HEK293 (cell line): ENCODE measurements at regions not wholly inside any gene's neighbourhood (a gene's known extent, or its start where the extent isn't known, plus 50 kb on each side); places are given as distances from the start of the nearest gene placed in this dataset.

Source experiments
- CTCF ChIP-seq: fragments of 450-650 bp; formaldehyde crosslinking; IDR thresholded peaks from 2 replicates; pipeline ENCODE4 v1.5.1; 2016; ENCODE audit warnings: missing biosample characterization, missing genetic modification characterization
- GFI1B ChIP-seq: fragments of 450-650 bp; formaldehyde crosslinking; IDR thresholded peaks from 2 replicates; pipeline ENCODE4 v1.5.1; 2016; ENCODE audit warnings: missing biosample characterization, missing genetic modification characterization
- SALL2 ChIP-seq: fragments of 450-650 bp; formaldehyde crosslinking; IDR thresholded peaks from 2 replicates; pipeline ENCODE4 v1.5.0; 2017; ENCODE audit warnings: missing biosample characterization, mild to moderate bottlenecking, missing genetic modification characterization, borderline replicate concordance
- ZBTB21 ChIP-seq: fragments of 450-650 bp; formaldehyde crosslinking; IDR thresholded peaks from 2 replicates; pipeline ENCODE4 v1.5.1; 2017; ENCODE audit warnings: missing biosample characterization, missing genetic modification characterization
- ZNF132 ChIP-seq: fragments of 450-650 bp; formaldehyde crosslinking; IDR thresholded peaks from 2 replicates; pipeline ENCODE4 v1.5.1; 2017; ENCODE audit warnings: missing biosample characterization, missing genetic modification characterization, borderline replicate concordance
- ZNF311 ChIP-seq: fragments of 450-650 bp; formaldehyde crosslinking; IDR thresholded peaks from 2 replicates; pipeline ENCODE4 v1.5.1; 2017; ENCODE audit warnings: missing biosample characterization, missing genetic modification characterization, borderline replicate concordance
- ZNF626 ChIP-seq: fragments of 450-650 bp; sonication (Bioruptor Pico); formaldehyde crosslinking; IDR thresholded peaks from 2 replicates; pipeline ENCODE4 v1.5.1; 2018; ENCODE audit warnings: missing biosample characterization, missing genetic modification characterization, inconsistent platforms
- ZNF792 ChIP-seq: fragments of 450-650 bp; formaldehyde crosslinking; IDR thresholded peaks from 2 replicates; pipeline ENCODE4 v1.5.1; 2016; ENCODE audit warnings: missing biosample characterization, missing genetic modification characterization
- TF ChIP-seq, protein P1 (sequence below): sonication (generic); formaldehyde crosslinking; IDR thresholded peaks from 2 replicates; pipeline ENCODE4 v1.8.1; 2022; ENCODE audit warnings: mild to moderate bottlenecking, moderate library complexity, missing genetic modification reagents

DNA sequence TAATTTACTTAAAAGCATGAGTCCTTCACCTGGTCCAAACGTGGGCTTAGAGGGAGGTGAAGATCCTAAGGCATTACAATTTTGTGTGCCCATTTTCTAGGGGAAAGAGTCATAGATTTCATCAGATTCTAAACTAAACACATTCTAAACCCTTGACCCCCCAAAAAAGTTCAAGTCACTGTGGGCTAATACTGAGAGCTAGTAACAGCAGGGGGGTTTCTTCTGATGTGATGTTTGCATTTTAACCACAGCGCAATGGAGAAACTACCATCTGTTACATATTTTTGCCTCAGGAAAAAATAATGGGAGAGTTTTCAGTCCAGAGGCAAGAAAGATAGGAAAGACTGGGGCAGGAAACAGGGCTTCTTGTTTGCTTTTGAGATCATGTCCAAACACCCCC lies 110.8 kb upstream of the SLC1A3 start:
- TF ChIP-seq ZNF311 (no peak), ZNF792 (tag by site-specific recombination) (no peak), ZNF132 (tag by site-specific recombination) (no peak), ZBTB21 (tag by site-specific recombination) (no peak), CTCF (tag by site-specific recombination) (no peak), SALL2 (tag by site-specific recombination) (no peak), ZNF626 (tag by site-specific recombination) (no peak), GFI1B (tag by site-specific recombination) (no peak)
- TF ChIP-seq, protein P1, sequence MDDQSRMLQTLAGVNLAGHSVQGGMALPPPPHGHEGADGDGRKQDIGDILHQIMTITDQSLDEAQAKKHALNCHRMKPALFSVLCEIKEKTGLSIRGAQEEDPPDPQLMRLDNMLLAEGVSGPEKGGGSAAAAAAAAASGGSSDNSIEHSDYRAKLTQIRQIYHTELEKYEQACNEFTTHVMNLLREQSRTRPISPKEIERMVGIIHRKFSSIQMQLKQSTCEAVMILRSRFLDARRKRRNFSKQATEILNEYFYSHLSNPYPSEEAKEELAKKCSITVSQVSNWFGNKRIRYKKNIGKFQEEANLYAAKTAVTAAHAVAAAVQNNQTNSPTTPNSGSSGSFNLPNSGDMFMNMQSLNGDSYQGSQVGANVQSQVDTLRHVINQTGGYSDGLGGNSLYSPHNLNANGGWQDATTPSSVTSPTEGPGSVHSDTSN (CRISPR knock-in tag) = no peak
